ENCODE measurements at regions not wholly inside any gene's neighbourhood (a gene's known extent, or its start where the extent isn't known, plus 50 kb on each side); places are given as distances from the start of the nearest gene placed in this dataset.

DNA sequence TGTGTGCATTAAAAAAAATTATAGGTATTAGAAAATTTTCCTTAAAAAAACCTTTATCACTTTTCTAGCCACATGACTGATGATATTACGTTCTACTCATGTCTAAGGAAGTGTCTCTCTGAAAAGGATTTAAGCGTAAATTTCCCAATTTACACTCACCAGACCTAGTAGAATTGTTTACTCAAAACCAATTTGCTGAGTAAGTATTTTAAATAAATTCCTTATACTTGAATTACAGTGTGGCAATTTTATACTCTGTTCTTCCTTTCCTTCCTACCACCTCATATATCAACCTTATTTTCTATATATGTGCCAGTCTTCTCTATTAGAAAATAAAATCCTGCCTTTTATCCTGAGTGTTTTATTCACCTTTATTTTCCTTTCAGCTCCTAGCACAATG, 1035.1 kb downstream of the TRHDE start:
- TF ChIP-seq, protein P1, sequence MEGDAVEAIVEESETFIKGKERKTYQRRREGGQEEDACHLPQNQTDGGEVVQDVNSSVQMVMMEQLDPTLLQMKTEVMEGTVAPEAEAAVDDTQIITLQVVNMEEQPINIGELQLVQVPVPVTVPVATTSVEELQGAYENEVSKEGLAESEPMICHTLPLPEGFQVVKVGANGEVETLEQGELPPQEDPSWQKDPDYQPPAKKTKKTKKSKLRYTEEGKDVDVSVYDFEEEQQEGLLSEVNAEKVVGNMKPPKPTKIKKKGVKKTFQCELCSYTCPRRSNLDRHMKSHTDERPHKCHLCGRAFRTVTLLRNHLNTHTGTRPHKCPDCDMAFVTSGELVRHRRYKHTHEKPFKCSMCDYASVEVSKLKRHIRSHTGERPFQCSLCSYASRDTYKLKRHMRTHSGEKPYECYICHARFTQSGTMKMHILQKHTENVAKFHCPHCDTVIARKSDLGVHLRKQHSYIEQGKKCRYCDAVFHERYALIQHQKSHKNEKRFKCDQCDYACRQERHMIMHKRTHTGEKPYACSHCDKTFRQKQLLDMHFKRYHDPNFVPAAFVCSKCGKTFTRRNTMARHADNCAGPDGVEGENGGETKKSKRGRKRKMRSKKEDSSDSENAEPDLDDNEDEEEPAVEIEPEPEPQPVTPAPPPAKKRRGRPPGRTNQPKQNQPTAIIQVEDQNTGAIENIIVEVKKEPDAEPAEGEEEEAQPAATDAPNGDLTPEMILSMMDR (IDR thresholded peaks at IDR 0.05; ENCODE audit: insufficient read depth, low read length), result no peak
- no peak for DNase-seq (ENCODE audit: low read depth)
- no peak overlapping the region for H3K4me3 ChIP-seq (ENCODE audit: low read depth, low read length)

GRCh38 chr12:73308079-73308478, 1035.9 kb downstream of the TRHDE start:
- TF ChIP-seq, protein P1 (IDR thresholded peaks at IDR 0.05; ENCODE audit: insufficient read depth, low read length), result no peak
- DNase-seq (ENCODE audit: low read depth), result no peak
- no peak overlapping the region for H3K4me3 ChIP-seq (ENCODE audit: low read depth, low read length)

GRCh38 chr12:73308747-73309146, 1036.6 kb downstream of the TRHDE start:
- H3K4me3 ChIP-seq (ENCODE audit: low read depth, low read length), result no peak overlapping the region
- no peak for DNase-seq (ENCODE audit: low read depth)
- TF ChIP-seq, protein P1 (IDR thresholded peaks at IDR 0.05; ENCODE audit: insufficient read depth, low read length), result no peak

DNA sequence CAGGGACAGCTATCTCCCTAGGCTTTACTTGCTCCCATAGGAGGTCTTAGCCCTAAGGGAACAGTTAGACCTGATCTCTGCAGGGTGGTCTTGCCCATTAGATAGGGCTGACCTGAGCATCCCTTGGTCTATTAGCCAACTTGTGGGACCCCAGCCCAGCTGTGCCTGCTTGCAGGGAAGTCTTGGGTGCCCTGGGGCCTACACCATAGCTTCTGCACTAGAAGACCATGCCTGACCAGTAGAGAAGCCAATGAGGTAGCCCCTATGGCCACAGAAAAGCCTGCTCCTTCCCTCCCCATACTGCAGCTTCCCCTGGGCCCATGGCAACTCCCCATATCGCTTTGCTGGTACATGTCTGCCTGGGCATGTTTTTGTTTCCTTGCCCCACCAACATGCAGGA, 1049.1 kb downstream of the TRHDE start:
- TF ChIP-seq, protein P1 (IDR thresholded peaks at IDR 0.05; ENCODE audit: insufficient read depth, low read length), result no peak
- H3K4me3 ChIP-seq (ENCODE audit: low read depth, low read length), result no peak overlapping the region
- DNase-seq (ENCODE audit: low read depth), result no peak

GRCh38 chr12:73321776-73322175, 1049.6 kb downstream of the TRHDE start:
- TF ChIP-seq, protein P1 (IDR thresholded peaks at IDR 0.05; ENCODE audit: insufficient read depth, low read length), result no peak
- no peak overlapping the region for H3K4me3 ChIP-seq (ENCODE audit: low read depth, low read length)
- DNase-seq (ENCODE audit: low read depth), result no peak

- H3K4me3 ChIP-seq (ENCODE audit: low read depth, low read length), result no peak overlapping the region
- TF ChIP-seq, protein P1 (IDR thresholded peaks at IDR 0.05; ENCODE audit: insufficient read depth, low read length), result no peak
- no peak for DNase-seq (ENCODE audit: low read depth)
Measured at GRCh38 chr12:73330584-73331351, 1058.6 kb downstream of the TRHDE start.

Data from fibroblast of the aortic adventitia (primary cell).